ENCODE measurements at regions not wholly inside any gene's neighbourhood (a gene's known extent, or its start where the extent isn't known, plus 50 kb on each side); places are given as distances from the start of the nearest gene placed in this dataset.
"Not testable (repeated sequence)": the region's sequence is repeated elsewhere in the genome, so short reads cannot be mapped to it uniquely, and the experiment has no call there.

GRCh38 chr6:86412057-86412456 is 525.3 kb upstream of the HTR1E start:
- Histone ChIP-seq H3K9me3 (replicated peaks) (no peaks in the 10 kb centered on the region), H3K4me3 (no peak overlapping the region), H3K27ac (no peak overlapping the region), H3K36me3 (no peaks in the 10 kb centered on the region), H3K4me1 (no peaks in the 10 kb centered on the region), H3K27me3 (no peaks in the 10 kb centered on the region)
- DNase-seq = no peak

- H3K4me3 ChIP-seq = no peak overlapping the region
- H3K4me1 ChIP-seq = no peaks in the 10 kb centered on the region
- H3K36me3 ChIP-seq = no peaks in the 10 kb centered on the region
- DNase-seq = no peak
- H3K27me3 ChIP-seq = no peaks in the 10 kb centered on the region
- no peak overlapping the region for H3K27ac ChIP-seq
- H3K9me3 ChIP-seq (replicated peaks) = no peaks in the 10 kb centered on the region
Measured at GRCh38 chr6:86407128-86407527, 530.2 kb upstream of the HTR1E start.

GRCh38 chr6:86392850-86393249 is 544.5 kb upstream of the HTR1E start:
- not testable (repeated sequence) for H3K27me3 ChIP-seq; H3K4me3 ChIP-seq; H3K36me3 ChIP-seq; H3K27ac ChIP-seq; DNase-seq; H3K4me1 ChIP-seq; H3K9me3 ChIP-seq (replicated peaks)

GRCh38 chr6:86380571-86381125 is 556.7 kb upstream of the HTR1E start:
- Histone ChIP-seq H3K36me3 (no peaks in the 10 kb centered on the region), H3K9me3 (replicated peaks) (no peaks in the 10 kb centered on the region), H3K27ac (no peak overlapping the region), H3K4me3 (no peak overlapping the region), H3K27me3 (no peaks in the 10 kb centered on the region; the same call in 1 of the 2 replicates), H3K4me1 (no peaks in the 10 kb centered on the region)
- DNase-seq = no peak

- H3K4me1 ChIP-seq = no peaks in the 10 kb centered on the region
- no peak overlapping the region for H3K4me3 ChIP-seq
- H3K9me3 ChIP-seq (replicated peaks) = no peaks in the 10 kb centered on the region
- H3K27ac ChIP-seq = no peak overlapping the region
- H3K27me3 ChIP-seq = no peaks in the 10 kb centered on the region
- peak in 1 of 2 experiments; percentile 1 for DNase-seq
- no peaks in the 10 kb centered on the region for H3K36me3 ChIP-seq
Measured at GRCh38 chr6:86357877-86358276, 579.5 kb upstream of the HTR1E start.

- no peak overlapping the region for H3K27ac ChIP-seq
- no peaks in the 10 kb centered on the region for H3K27me3 ChIP-seq
- H3K4me1 ChIP-seq = no peaks in the 10 kb centered on the region
- H3K4me3 ChIP-seq = no peak overlapping the region
- H3K36me3 ChIP-seq = no peaks in the 10 kb centered on the region
- no peak for DNase-seq
- no peaks in the 10 kb centered on the region for H3K9me3 ChIP-seq (replicated peaks)
Measured at GRCh38 chr6:86355271-86355670, 582.1 kb upstream of the HTR1E start.

GRCh38 chr6:86331919-86332318 is 605.4 kb upstream of the HTR1E start:
- no peak for DNase-seq
- H3K27ac ChIP-seq = no peak overlapping the region

GRCh38 chr6:86331265-86331840 is 606.0 kb upstream of the HTR1E start:
- Histone ChIP-seq H3K4me3 (no peak overlapping the region), H3K27me3 (no peaks in the 10 kb centered on the region), H3K9me3 (replicated peaks) (no peaks in the 10 kb centered on the region), H3K27ac (no peak overlapping the region), H3K4me1 (no peaks in the 10 kb centered on the region), H3K36me3 (no peaks in the 10 kb centered on the region)
- DNase-seq = peak in 1 of 2 experiments; percentile 20

More at GRCh38 chr6:86331919-86332318, 605.4 kb upstream of the HTR1E start:
- Histone ChIP-seq H3K27me3 (no peaks in the 10 kb centered on the region), H3K4me3 (no peak overlapping the region), H3K9me3 (replicated peaks) (no peaks in the 10 kb centered on the region), H3K4me1 (no peaks in the 10 kb centered on the region), H3K36me3 (no peaks in the 10 kb centered on the region)

- no peak overlapping the region for H3K27ac ChIP-seq
- no peaks in the 10 kb centered on the region for H3K27me3 ChIP-seq
- H3K4me1 ChIP-seq = no peaks in the 10 kb centered on the region
- no peak for DNase-seq
- H3K36me3 ChIP-seq = no peaks in the 10 kb centered on the region
- H3K9me3 ChIP-seq (replicated peaks) = no peaks in the 10 kb centered on the region
- no peak overlapping the region for H3K4me3 ChIP-seq
Measured at GRCh38 chr6:86306210-86306609, 631.1 kb upstream of the HTR1E start.

GRCh38 chr6:86285876-86286275 is 643.2 kb upstream of the SYNCRIP start:
- DNase-seq = no peak

GRCh38 chr6:86284809-86285480 is 642.3 kb upstream of the SYNCRIP start:
- H3K4me3 ChIP-seq; H3K27me3 ChIP-seq; H3K36me3 ChIP-seq; H3K4me1 ChIP-seq; H3K27ac ChIP-seq; H3K9me3 ChIP-seq (replicated peaks); DNase-seq: not testable (repeated sequence)

More at GRCh38 chr6:86285876-86286275, 643.2 kb upstream of the SYNCRIP start:
- no peaks in the 10 kb centered on the region for H3K4me1 ChIP-seq
- no peaks in the 10 kb centered on the region for H3K36me3 ChIP-seq
- no peak overlapping the region for H3K4me3 ChIP-seq
- no peak overlapping the region for H3K27ac ChIP-seq
- H3K9me3 ChIP-seq (replicated peaks) = no peaks in the 10 kb centered on the region
- no peaks in the 10 kb centered on the region for H3K27me3 ChIP-seq

- not testable (repeated sequence) for H3K27ac ChIP-seq; DNase-seq; H3K4me1 ChIP-seq; H3K27me3 ChIP-seq; H3K4me3 ChIP-seq; H3K9me3 ChIP-seq (replicated peaks); H3K36me3 ChIP-seq
Measured at GRCh38 chr6:86283596-86283995, 640.9 kb upstream of the SYNCRIP start.

- no peak overlapping the region for H3K27ac ChIP-seq
- H3K9me3 ChIP-seq (replicated peaks) = no peaks in the 10 kb centered on the region
- H3K36me3 ChIP-seq = no peaks in the 10 kb centered on the region
- no peaks in the 10 kb centered on the region for H3K4me1 ChIP-seq
- H3K27me3 ChIP-seq = no peaks in the 10 kb centered on the region
- DNase-seq = no peak
- H3K4me3 ChIP-seq = no peak overlapping the region
Measured at GRCh38 chr6:86276056-86276455, 633.4 kb upstream of the SYNCRIP start.

- Histone ChIP-seq H3K4me1 (no peaks in the 10 kb centered on the region), H3K27ac (no peak overlapping the region), H3K27me3 (no peaks in the 10 kb centered on the region), H3K9me3 (replicated peaks) (no peaks in the 10 kb centered on the region), H3K4me3 (no peak overlapping the region), H3K36me3 (no peaks in the 10 kb centered on the region)
- no peak for DNase-seq
Measured at GRCh38 chr6:86273936-86274335, 631.2 kb upstream of the SYNCRIP start.

GRCh38 chr6:86256615-86257187 is 614.0 kb upstream of the SYNCRIP start:
- Histone ChIP-seq H3K27ac (no peak overlapping the region), H3K4me1 (no peaks in the 10 kb centered on the region), H3K36me3 (no peaks in the 10 kb centered on the region), H3K4me3 (no peak overlapping the region), H3K9me3 (replicated peaks) (no peaks in the 10 kb centered on the region), H3K27me3 (no peaks in the 10 kb centered on the region)
- DNase-seq = no peak

Measured in SJCRH30 (cell line).